Right ventricle myocardium superior (tissue), 1 donor: ENCODE measurements at regions not wholly inside any gene's neighbourhood (a gene's known extent, or its start where the extent isn't known, plus 50 kb on each side); places are given as distances from the start of the nearest gene placed in this dataset.
A peak's percentile ranks its signal among the peaks of the same experiment; 100 is the strongest.
"Not testable (repeated sequence)": the region's sequence is repeated elsewhere in the genome, so short reads cannot be mapped to it uniquely, and the experiment has no call there.

Source experiments
- ATAC-seq: fragments of 200-7000 bp; cut with Tn5 transposase; one replicate; pipeline ENCODE4 v1.9.1; 2020; ENCODE audit warnings: mild to moderate bottlenecking; ENCODE audit not compliant: poor library complexity
- DNase-seq: peaks from one replicate; pipeline ENCODE4 v3.0.0-alpha.2; 2020
- intact Hi-C: fragments of 100-400 bp; cut with DNase I; formaldehyde crosslinking; loops from one replicate; pipeline ENCODE4 v1.11.2; 2022
- donor health status: DM: no; HTN: yes; CAD: no; lungs with severe emphysema.

- intact Hi-C loops, result no loop called here
- ATAC-seq (no peak), DNase-seq (no peak)
Observed at GRCh38 chr12:83784298-83784890, 1097.7 kb downstream of the TMTC2 start.

DNA sequence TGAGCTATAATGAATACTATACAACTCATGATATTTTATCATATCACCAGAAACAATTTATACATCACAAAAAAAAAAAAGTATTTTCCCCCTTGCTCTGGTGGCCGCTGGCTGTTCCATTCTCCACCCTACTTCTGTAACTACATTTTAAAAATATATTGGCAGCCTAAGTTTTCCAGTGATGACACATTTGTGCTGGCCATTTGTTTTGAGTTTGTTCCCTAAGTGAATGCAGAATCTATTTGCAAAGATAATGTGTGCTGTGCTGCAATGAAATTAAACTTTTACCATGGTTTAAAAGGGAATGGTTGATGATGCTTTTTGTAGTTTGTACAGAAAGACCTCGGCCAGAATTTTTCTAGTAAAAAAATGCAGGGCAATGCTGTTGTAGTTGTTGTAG is 1092.8 kb downstream of the TMTC2 start:
- no peak for ATAC-seq

DNA sequence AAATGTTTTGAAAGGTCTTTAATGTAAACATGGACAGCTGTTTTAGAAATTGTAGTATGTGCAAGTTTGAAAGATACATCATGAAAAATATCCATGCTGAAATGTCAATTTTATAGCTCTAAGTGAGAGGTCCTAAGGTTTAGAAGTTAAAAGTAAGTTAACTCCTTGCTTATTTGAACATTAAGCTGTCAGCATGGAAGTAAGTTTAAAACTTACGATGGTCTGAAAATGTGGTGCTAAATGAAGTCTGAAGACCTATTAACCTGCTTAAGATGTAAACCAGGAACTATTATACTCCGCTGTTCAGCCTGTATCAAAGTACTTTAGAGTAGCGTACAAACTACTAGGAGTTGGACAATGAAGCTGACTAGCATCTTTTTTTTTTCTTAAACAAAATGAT is 1082.4 kb downstream of the TMTC2 start:
- intact Hi-C loops, result no loop called here
- no peak for ATAC-seq
- no peak for DNase-seq

More for the DNA sequence above, 1092.8 kb downstream of the TMTC2 start:
- DNase-seq, result no peak
- intact Hi-C loops, result no loop called here

GRCh38 chr12:83767723-83768122 is 1081.0 kb downstream of the TMTC2 start:
- intact Hi-C loops, result no loop called here
- ATAC-seq (no peak), DNase-seq (no peak)

- intact Hi-C loops, result no loop called here
- DNase-seq (no peak), ATAC-seq (no peak)
Observed at GRCh38 chr12:83763425-83763824, 1076.7 kb downstream of the TMTC2 start.

DNA sequence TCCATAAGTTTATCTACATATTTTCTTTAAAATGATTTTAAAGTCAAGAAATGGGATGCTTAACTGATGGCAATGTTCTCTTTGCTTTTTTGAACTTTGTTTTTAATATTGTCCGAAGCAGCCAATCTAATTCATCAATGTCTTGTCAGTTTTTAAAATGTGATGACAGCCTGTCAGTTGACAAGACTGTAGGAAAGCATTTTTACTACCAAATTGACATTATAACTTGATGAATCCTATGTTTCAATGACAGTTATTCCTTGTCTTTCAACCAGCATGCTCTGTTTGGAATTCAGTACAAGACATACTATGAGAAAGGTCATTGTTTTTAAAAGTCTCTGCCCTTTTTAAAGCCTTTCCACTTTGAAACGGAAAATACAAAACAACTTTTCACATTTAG is 1073.2 kb downstream of the TMTC2 start:
- ATAC-seq (no peak), DNase-seq (no peak)
- intact Hi-C loops, result no loop called here

DNA sequence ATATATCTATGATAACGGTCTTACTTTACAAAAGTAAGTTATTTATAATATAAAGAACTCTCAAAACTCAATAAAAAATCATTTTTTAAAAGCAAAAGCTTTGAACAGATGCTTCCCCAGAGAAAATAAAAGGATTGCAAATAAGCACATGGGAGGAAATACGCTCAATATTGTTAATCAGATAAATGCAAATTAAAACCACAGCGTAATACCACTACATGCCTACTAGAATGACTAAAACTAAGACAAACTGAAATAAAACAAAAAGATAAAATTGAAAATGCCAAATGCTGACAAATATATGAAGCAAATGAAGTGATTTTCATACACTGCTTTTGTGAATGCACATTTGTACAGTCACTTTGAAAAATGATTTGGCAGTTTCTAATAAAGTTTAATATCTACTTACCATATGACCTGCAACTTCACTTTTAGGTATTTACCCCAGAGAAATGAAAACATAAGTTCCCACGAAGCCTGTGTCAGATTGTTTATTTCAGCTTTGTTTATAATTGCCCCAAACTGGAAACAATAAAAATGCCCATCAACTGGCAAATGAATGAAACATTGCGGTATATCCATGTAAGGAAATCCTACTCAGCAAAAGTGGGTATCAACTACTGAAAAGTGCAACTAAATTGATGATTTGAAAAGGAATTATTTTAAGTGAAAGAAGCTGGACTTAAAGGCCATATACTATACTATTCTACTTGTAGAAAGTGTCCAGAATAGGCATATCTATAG is 1072.4 kb downstream of the TMTC2 start:
- intact Hi-C loops, result no loop called here
- DNase-seq (no peak), ATAC-seq (no peak)

GRCh38 chr12:83753904-83754303 is 1067.2 kb downstream of the TMTC2 start:
- no peak for ATAC-seq
- no peak for DNase-seq
- intact Hi-C loops, result no loop called here

GRCh38 chr12:83753205-83753604 is 1066.5 kb downstream of the TMTC2 start:
- DNase-seq, result no peak
- intact Hi-C loops, result no loop called here
- no peak for ATAC-seq

GRCh38 chr12:83739607-83740006 is 1052.9 kb downstream of the TMTC2 start:
- ATAC-seq (peak; percentile 89), DNase-seq (no peak)
- intact Hi-C loops, result no loop called here

GRCh38 chr12:83710851-83711250 is 1024.1 kb downstream of the TMTC2 start:
- intact Hi-C loops, result no loop called here
- DNase-seq, result no peak

GRCh38 chr12:83709899-83710298 is 1023.2 kb downstream of the TMTC2 start:
- intact Hi-C loops, result no loop called here
- ATAC-seq (no peak), DNase-seq (no peak)

More at GRCh38 chr12:83710851-83711250, 1024.1 kb downstream of the TMTC2 start:
- ATAC-seq, result no peak

GRCh38 chr12:83700838-83701237 is 1014.1 kb downstream of the TMTC2 start:
- ATAC-seq (no peak), DNase-seq (no peak)
- intact Hi-C loops, result no loop called here

DNA sequence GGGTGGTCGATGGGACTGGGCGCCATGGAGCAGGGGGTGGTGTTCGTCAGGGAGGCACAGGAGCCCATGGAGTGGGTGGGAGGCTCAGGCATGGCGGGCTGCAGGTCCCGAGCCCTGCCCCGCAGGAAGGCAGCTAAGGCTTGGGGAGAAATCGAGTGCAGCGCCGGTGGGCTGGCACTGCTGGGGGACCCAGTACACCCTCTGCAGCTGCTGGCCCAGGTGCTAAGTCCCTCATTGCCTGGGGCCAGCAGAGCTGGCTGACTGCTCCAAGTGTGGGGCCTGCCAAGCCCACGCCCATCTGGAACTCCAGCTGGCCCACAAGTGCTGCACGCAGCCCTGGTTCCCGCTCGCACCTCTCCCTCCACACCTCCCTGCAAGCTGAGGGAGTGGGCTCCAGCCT is 1009.6 kb downstream of the TMTC2 start:
- intact Hi-C loops, ATAC-seq, DNase-seq: not testable (repeated sequence)

DNA sequence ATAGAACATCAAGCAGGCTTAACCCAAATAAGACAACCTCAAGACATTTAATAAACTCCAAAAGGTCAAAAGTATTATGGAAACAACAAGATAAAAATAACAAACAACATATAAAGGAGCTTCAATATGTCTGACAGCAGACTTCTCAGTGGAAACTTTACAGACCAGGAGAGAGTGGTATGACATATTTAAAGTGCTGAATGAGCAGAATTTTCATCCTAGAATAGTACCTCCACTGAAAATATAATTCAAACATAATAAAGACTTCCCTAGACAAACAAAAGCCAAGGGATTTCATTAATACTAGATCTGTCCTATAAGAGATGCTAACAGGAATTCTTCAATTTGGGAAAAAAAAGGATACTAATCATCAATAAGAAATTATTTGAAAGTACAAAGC is 1005.0 kb downstream of the TMTC2 start:
- intact Hi-C loops, result no loop called here
- no peak for DNase-seq
- no peak for ATAC-seq

- intact Hi-C loops, result no loop called here
- no peak for DNase-seq
- no peak for ATAC-seq
Observed at GRCh38 chr12:83690465-83690864, 1003.8 kb downstream of the TMTC2 start.

GRCh38 chr12:83689333-83689732 is 1002.6 kb downstream of the TMTC2 start:
- intact Hi-C loops, result no loop called here
- ATAC-seq (no peak), DNase-seq (no peak)

- intact Hi-C loops, result no loop called here
- DNase-seq (no peak), ATAC-seq (no peak)
Observed at GRCh38 chr12:83676781-83677295, 990.1 kb downstream of the TMTC2 start.

DNA sequence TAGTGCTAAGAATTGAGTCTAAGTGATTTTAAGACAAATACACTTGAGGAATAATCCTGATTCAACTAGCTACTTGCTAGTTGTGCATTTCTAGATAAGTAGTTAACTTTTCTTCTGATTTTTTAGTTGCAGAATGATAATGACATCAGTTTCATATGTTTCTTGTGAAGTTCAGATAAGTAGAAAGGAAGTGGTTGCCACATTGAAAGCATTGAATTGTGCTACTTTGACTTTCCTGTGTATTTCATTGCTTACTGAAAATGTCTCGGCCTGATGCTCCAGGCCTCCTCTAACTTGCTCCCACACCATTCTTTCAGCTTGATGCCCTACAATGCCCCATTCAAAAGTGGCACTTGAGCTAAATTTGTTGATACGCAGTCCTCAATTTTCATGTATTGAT is 980.0 kb downstream of the TMTC2 start:
- intact Hi-C loops, result no loop called here
- ATAC-seq, result no peak
- no peak for DNase-seq

DNA sequence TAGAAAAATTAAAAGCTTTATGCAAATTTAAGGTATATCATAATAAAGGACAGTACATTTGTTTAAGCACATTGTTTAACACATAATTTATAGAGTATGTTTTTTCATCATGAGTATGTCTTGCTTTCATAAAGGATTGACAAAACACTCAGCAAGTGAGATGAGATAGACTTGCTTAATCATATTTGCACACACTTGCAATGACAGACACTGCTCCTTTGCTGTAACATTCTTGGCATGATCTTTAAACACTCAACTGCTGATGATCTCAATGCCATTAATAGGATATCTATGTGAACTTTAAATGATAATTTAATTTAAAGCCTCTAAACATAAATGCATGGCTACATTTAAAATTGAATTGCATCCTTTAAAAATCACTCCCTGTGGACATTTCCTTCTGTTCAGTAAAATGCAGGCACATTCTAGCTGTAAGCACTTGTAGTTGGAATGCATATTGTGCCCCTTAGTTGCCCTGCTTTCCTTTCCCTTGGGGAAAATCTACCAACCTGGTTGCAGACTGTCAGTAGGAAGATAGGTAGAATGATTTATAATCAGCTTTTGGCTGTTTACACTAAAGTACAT is 979.0 kb downstream of the TMTC2 start:
- intact Hi-C loops, result no loop called here
- DNase-seq (no peak), ATAC-seq (no peak)
